SK-N-SH (cell line): ENCODE measurements at regions not wholly inside any gene's neighbourhood (a gene's known extent, or its start where the extent isn't known, plus 50 kb on each side); places are given as distances from the start of the nearest gene placed in this dataset.

Source experiments
- CTCF ChIA-PET: fragments of 300-600, 350-600 bp; formaldehyde crosslinking; extraction: SDS; loops from one replicate; lab custom pipeline; 2021; lab: Yijun Ruan, JAX
- POLR2A ChIA-PET: fragments of 350-600 bp; sonication (Branson Sonifier 250); formaldehyde crosslinking; extraction: SDS; loops from one replicate; lab custom pipeline; 2020; ENCODE audit warnings: antibody characterized with exemption, inconsistent platforms; lab: Yijun Ruan, JAX
- DNase-seq: peaks from one replicate; pipeline ENCODE4 v3.0.0; 2012
- H2AFZ ChIP-seq: fragments of 200-600 bp; sonication (generic); 2 replicates; pipeline ENCODE4 v1.8.1; 2016; ENCODE audit warnings: antibody characterized with exemption, mild to moderate bottlenecking, low read depth
- H3F3A ChIP-seq: fragments of 200-600 bp; sonication (generic); replicated peaks from 2 replicates; pipeline ENCODE3; 2016; ENCODE audit warnings: antibody characterized with exemption, mild to moderate bottlenecking; ENCODE audit not compliant: insufficient read depth
- H3K27ac ChIP-seq, 2 experiments: fragments of 200-500 bp in 1 of 2; fragments of 200-600 bp in 1 of 2; sonication (Bioruptor generic) in 1 of 2; sonication (generic), shearing (Covaris generic) in 1 of 2; 2 replicates each; pipeline versions ENCODE4 v1.5.1 to v1.6.1; 2014 to 2016; ENCODE audit warnings: low read depth in 2 of 2, inconsistent platforms in 1 of 2, low read length in 1 of 2, mild to moderate bottlenecking in 1 of 2, mixed read lengths in 1 of 2
- H3K27me3 ChIP-seq: fragments of 200-600 bp; sonication (generic), shearing (Covaris generic); 2 replicates; pipeline ENCODE4 v1.6.1; 2016; ENCODE audit warnings: mixed run types; ENCODE audit not compliant: insufficient read depth
- H3K36me3 ChIP-seq, 2 experiments: fragments of 200-500 bp in 1 of 2; fragments of 200-600 bp in 1 of 2; sonication (Bioruptor generic) in 1 of 2; sonication (generic) in 1 of 2; replicated peaks in 1 of 2; 2 replicates each; pipeline versions ENCODE3 to v1.5.1; 2014 to 2016; ENCODE audit warnings: low read length in 1 of 2, mild to moderate bottlenecking in 1 of 2; ENCODE audit not compliant: insufficient read depth in 2 of 2, control insufficient read depth in 1 of 2
- H3K4me1 ChIP-seq, 2 experiments: fragments of 200-500 bp in 1 of 2; fragments of 200-600 bp in 1 of 2; sonication (Bioruptor generic) in 1 of 2; sonication (generic), shearing (Covaris generic) in 1 of 2; 2 replicates each; pipeline versions ENCODE4 v1.5.1 to v1.6.1; 2014 to 2016; ENCODE audit warnings: low read depth in 1 of 2, low read length in 1 of 2, mixed run types in 1 of 2; ENCODE audit not compliant: insufficient read depth in 2 of 2, control insufficient read depth in 1 of 2
- H3K4me2 ChIP-seq: fragments of 200-600 bp; sonication (generic), shearing (Covaris generic); 2 replicates; pipeline ENCODE4 v1.6.1; 2017; ENCODE audit warnings: mixed run types
- H3K4me3 ChIP-seq, 2 experiments: fragments of 200-500 bp in 1 of 2; fragments of 200-600 bp in 1 of 2; sonication (Bioruptor generic) in 1 of 2; sonication (generic), shearing (Covaris generic) in 1 of 2; 2 replicates each; pipeline versions ENCODE4 v1.5.1 to v1.8.1; 2014 to 2016; ENCODE audit warnings: low read depth in 2 of 2, inconsistent platforms in 1 of 2, low read length in 1 of 2, mild to moderate bottlenecking in 1 of 2, mixed read lengths in 1 of 2, moderate library complexity in 1 of 2
- H3K79me2 ChIP-seq: fragments of 200-600 bp; sonication (generic); 2 replicates; pipeline ENCODE4 v1.8.1; 2017; ENCODE audit warnings: mild to moderate bottlenecking; ENCODE audit not compliant: insufficient read depth
- H3K9ac ChIP-seq: fragments of 200-600 bp; sonication (generic); 2 replicates; pipeline ENCODE4 v1.6.1; 2017; ENCODE audit warnings: mixed run types
- H3K9me2 ChIP-seq: fragments of 200-600 bp; sonication (generic); 2 replicates; pipeline ENCODE4 v1.6.1; 2017; ENCODE audit warnings: mixed run types
- H3K9me3 ChIP-seq: fragments of 200-600 bp; sonication (generic); 2 replicates; pipeline ENCODE4 v1.6.1; 2017; ENCODE audit warnings: mixed run types, mild to moderate bottlenecking, moderate library complexity
- H4K20me1 ChIP-seq: fragments of 200-600 bp; sonication (generic); 2 replicates; pipeline ENCODE4 v1.6.1; 2017; ENCODE audit warnings: mild to moderate bottlenecking, mixed run types; ENCODE audit not compliant: insufficient read depth
- CHD2 ChIP-seq: fragments of 150-350 bp; IDR thresholded peaks from 2 replicates; pipeline ENCODE4 v1.6.1; 2018; ENCODE audit warnings: low read length; ENCODE audit not compliant: partially characterized antibody
- CTCF ChIP-seq: fragments of 200-600 bp; sonication (generic); IDR thresholded peaks from 2 replicates; pipeline ENCODE4 v1.6.1; 2017; ENCODE audit warnings: antibody characterized with exemption, mild to moderate bottlenecking, moderate library complexity
- EP300 ChIP-seq, 2 experiments: IDR thresholded peaks; 2 replicates each; pipeline versions ENCODE4 v1.4.0 to v1.6.1; 2012; ENCODE audit warnings: borderline replicate concordance in 1 of 2, low read depth in 1 of 2, low read length in 1 of 2
- EZH2phosphoT487 ChIP-seq: fragments of 200-600 bp; sonication (generic); IDR thresholded peaks from 2 replicates; pipeline ENCODE4 v1.6.1; 2017; ENCODE audit warnings: low read depth, mixed run types, mild to moderate bottlenecking, antibody characterized with exemption, moderate library complexity, borderline replicate concordance
- FOXJ3 ChIP-seq: sonication (generic); formaldehyde crosslinking; IDR thresholded peaks from 2 replicates; pipeline ENCODE4 v1.5.1; 2020; ENCODE audit warnings: mild to moderate bottlenecking, missing genetic modification reagents
- GABPA ChIP-seq: IDR thresholded peaks from 2 replicates; pipeline ENCODE4 v1.4.0; 2012; ENCODE audit warnings: low read depth, mild to moderate bottlenecking
- GATA2 ChIP-seq: sonication (generic); formaldehyde crosslinking; IDR thresholded peaks from 2 replicates; pipeline ENCODE4 v1.5.0; 2020; ENCODE audit warnings: mild to moderate bottlenecking, missing genetic modification reagents
- IRF3 ChIP-seq: fragments of 150-350 bp; IDR thresholded peaks from 2 replicates; pipeline ENCODE4 v1.6.1; 2016; ENCODE audit warnings: mild to moderate bottlenecking, low read depth, low read length
- MAX ChIP-seq: IDR thresholded peaks from 2 replicates; pipeline ENCODE4 v1.4.0; 2012; ENCODE audit warnings: low read depth
- MXI1 ChIP-seq: IDR thresholded peaks from 2 replicates; pipeline ENCODE4 v1.6.1; 2012; ENCODE audit warnings: mild to moderate bottlenecking, low read depth, low read length, improper control_type of control experiment
- PBX3 ChIP-seq: IDR thresholded peaks from 2 replicates; pipeline ENCODE4; 2012
- POLR2AphosphoS5 ChIP-seq: IDR thresholded peaks from 2 replicates; pipeline ENCODE4 v1.6.1; 2012; ENCODE audit warnings: low read depth, low read length
- RAD21 ChIP-seq: IDR thresholded peaks from 2 replicates; pipeline ENCODE4 v1.6.1; 2012; ENCODE audit warnings: mild to moderate bottlenecking, low read length
- RCOR1 ChIP-seq: fragments of 150-350 bp; IDR thresholded peaks from 2 replicates; pipeline ENCODE4 v1.6.1; 2017; ENCODE audit warnings: antibody characterized with exemption, low read length
- SIN3A ChIP-seq: IDR thresholded peaks from 2 replicates; pipeline ENCODE4 v1.6.1; 2012; ENCODE audit warnings: low read depth, mild to moderate bottlenecking, low read length, moderate library complexity, borderline replicate concordance
- SMC3 ChIP-seq: IDR thresholded peaks from 2 replicates; pipeline ENCODE4 v1.6.1; 2012; ENCODE audit warnings: low read depth, low read length, improper control_type of control experiment
- TEAD4 ChIP-seq: IDR thresholded peaks from 2 replicates; pipeline ENCODE4 v1.4.0; 2012; ENCODE audit warnings: mild to moderate bottlenecking, borderline replicate concordance; ENCODE audit not compliant: insufficient read depth
- USF1 ChIP-seq: IDR thresholded peaks from 2 replicates; pipeline ENCODE4 v1.4.0; 2012; ENCODE audit warnings: low read depth, borderline replicate concordance
- USF2 ChIP-seq: fragments of 150-350 bp; IDR thresholded peaks from 2 replicates; pipeline ENCODE4 v1.6.1; 2017; ENCODE audit warnings: antibody characterized with exemption, low read length, low read depth, borderline replicate concordance
- YY1 ChIP-seq: IDR thresholded peaks from 2 replicates; pipeline ENCODE4 v1.4.0; 2012; ENCODE audit warnings: low read depth, mild to moderate bottlenecking
- WGBS: methylation state at CpG from one replicate; pipeline ENCODE4 v1.1.6; 2017; ENCODE audit warnings: low lambda C conversion rate; 5-methylcytosine and 5-hydroxymethylcytosine counted together

- H3K79me2 ChIP-seq = no peaks in the 10 kb centered on the region
- no peaks in the 10 kb centered on the region for H3F3A ChIP-seq
- H3K9ac ChIP-seq = no peak overlapping the region
- no peak overlapping the region for H2AFZ ChIP-seq
- POLR2A ChIA-PET = no interaction called here
- no peak overlapping the region for H3K27ac ChIP-seq
- CTCF ChIA-PET = interaction anchor here (0.8 to 1.3 kb wide), 3 partner anchors 18 to 1150 kb away, joined by 3 to 5 read pairs (median 3); no protein-coding TSS in a partner anchor
- H3K9me2 ChIP-seq = no peaks in the 10 kb centered on the region
- no peak overlapping the region for H3K4me2 ChIP-seq
- no peak for TF ChIP-seq GATA2 (CRISPR knock-in tag)
- no peak for TF ChIP-seq EZH2phosphoT487
- no peak for TF ChIP-seq IRF3
- no peak for TF ChIP-seq SMC3
- TF ChIP-seq CHD2 = no peak
- no peak for TF ChIP-seq USF1
- H3K36me3 ChIP-seq = peaks cover 0 to 4% of the 10 kb centered on the region in 2 experiments
- H3K9me3 ChIP-seq = no peaks in the 10 kb centered on the region
- H4K20me1 ChIP-seq = no peaks in the 10 kb centered on the region
- no peaks in the 10 kb centered on the region for H3K27me3 ChIP-seq
- H3K4me3 ChIP-seq = no peak overlapping the region
- H3K4me1 ChIP-seq = peaks cover 0 to 4% of the 10 kb centered on the region in 2 experiments; a peak in 1 of 4 replicates
- no peak for DNase-seq
- WGBS = 56% methylated on average over 3 of the region's 3 CpGs
Measured at GRCh38 chr7:47071866-47072265, 510.0 kb downstream of the TNS3 start.

- Histone ChIP-seq H3K79me2 (no peaks in the 10 kb centered on the region), H3K9me2 (no peaks in the 10 kb centered on the region), H3K27ac (no peak overlapping the region), H3F3A (no peaks in the 10 kb centered on the region), H3K4me2 (no peak overlapping the region), H3K9me3 (no peaks in the 10 kb centered on the region), H3K4me1 (peaks cover 0 to 4% of the 10 kb centered on the region in 2 experiments; a peak in 1 of 4 replicates), H4K20me1 (no peaks in the 10 kb centered on the region), H3K4me3 (no peak overlapping the region), H3K27me3 (no peaks in the 10 kb centered on the region), H3K9ac (no peak overlapping the region), H2AFZ (no peak overlapping the region), H3K36me3 (peaks cover 0 to 4% of the 10 kb centered on the region in 2 experiments)
- ChIA-PET CTCF (interaction anchor here (0.6 to 2.5 kb wide), 4 partner anchors 19 to 1152 kb away, joined by 3 to 9 read pairs (median 3); no protein-coding TSS in a partner anchor), POLR2A (no interaction called here)
- DNase-seq = no peak
- WGBS = 66% methylated on average over 15 of the region's 15 CpGs
- TF ChIP-seq POLR2AphosphoS5 = no peak
- no peak for TF ChIP-seq PBX3
- no peak for TF ChIP-seq EP300 (IDR thresholded peaks at IDR 0.05; ENCODE audit: borderline replicate concordance in 1 of 2, low read depth in 1 of 2, low read length in 1 of 2)
- no peak for TF ChIP-seq MAX
- TF ChIP-seq MXI1 = no peak
- TF ChIP-seq RCOR1 = no peak
- TF ChIP-seq IRF3 = no peak
- no peak for TF ChIP-seq RAD21
- TF ChIP-seq YY1 = no peak
- TF ChIP-seq GABPA = no peak
- no peak for TF ChIP-seq TEAD4
- TF ChIP-seq USF2 = no peak
- no peak for TF ChIP-seq FOXJ3 (CRISPR knock-in tag)
- no peak for TF ChIP-seq SIN3A
- no peak for TF ChIP-seq CTCF
Measured at GRCh38 chr7:47069385-47070076, 512.4 kb downstream of the TNS3 start.
